ENCODE measurements at regions not wholly inside any gene's neighbourhood (a gene's known extent, or its start where the extent isn't known, plus 50 kb on each side); places are given as distances from the start of the nearest gene placed in this dataset.

GRCh38 chr5:135181653-135182052 lies 147.6 kb upstream of the PITX1 start:
- intact Hi-C loops (cut with DNase I): no loop called here

GRCh38 chr5:135179308-135179980 lies 145.4 kb upstream of the PITX1 start:
- no peaks in the 10 kb centered on the region for H3K27me3 ChIP-seq
- no peak overlapping the region for H3K4me3 ChIP-seq
- H3K36me3 ChIP-seq: no peaks in the 10 kb centered on the region
- no peaks in the 10 kb centered on the region for H3K9me3 ChIP-seq
- DNase-seq: no peak
- WGBS, 2 donors: 64 to 86% methylated on average over 4 to 6 of the region's 11 CpGs
- H3K27ac ChIP-seq: no peak overlapping the region
- peaks cover 0 to 21% (median 8%) of the 10 kb centered on the region in 3 donors for H3K4me1 ChIP-seq
- intact Hi-C loops (cut with DNase I): no loop called here
- TF ChIP-seq, protein P1, sequence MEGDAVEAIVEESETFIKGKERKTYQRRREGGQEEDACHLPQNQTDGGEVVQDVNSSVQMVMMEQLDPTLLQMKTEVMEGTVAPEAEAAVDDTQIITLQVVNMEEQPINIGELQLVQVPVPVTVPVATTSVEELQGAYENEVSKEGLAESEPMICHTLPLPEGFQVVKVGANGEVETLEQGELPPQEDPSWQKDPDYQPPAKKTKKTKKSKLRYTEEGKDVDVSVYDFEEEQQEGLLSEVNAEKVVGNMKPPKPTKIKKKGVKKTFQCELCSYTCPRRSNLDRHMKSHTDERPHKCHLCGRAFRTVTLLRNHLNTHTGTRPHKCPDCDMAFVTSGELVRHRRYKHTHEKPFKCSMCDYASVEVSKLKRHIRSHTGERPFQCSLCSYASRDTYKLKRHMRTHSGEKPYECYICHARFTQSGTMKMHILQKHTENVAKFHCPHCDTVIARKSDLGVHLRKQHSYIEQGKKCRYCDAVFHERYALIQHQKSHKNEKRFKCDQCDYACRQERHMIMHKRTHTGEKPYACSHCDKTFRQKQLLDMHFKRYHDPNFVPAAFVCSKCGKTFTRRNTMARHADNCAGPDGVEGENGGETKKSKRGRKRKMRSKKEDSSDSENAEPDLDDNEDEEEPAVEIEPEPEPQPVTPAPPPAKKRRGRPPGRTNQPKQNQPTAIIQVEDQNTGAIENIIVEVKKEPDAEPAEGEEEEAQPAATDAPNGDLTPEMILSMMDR (IDR thresholded peaks at IDR 0.05): no peak
- no peak for TF ChIP-seq POLR2A (IDR thresholded peaks at IDR 0.05)

More at GRCh38 chr5:135181653-135182052, 147.6 kb upstream of the PITX1 start:
- TF ChIP-seq, protein P1 (IDR thresholded peaks at IDR 0.05): peak in 1 of 6 experiments; percentile 22
- TF ChIP-seq POLR2A (IDR thresholded peaks at IDR 0.05): no peak
- Histone ChIP-seq H3K27me3 (no peaks in the 10 kb centered on the region), H3K27ac (no peak overlapping the region), H3K36me3 (no peaks in the 10 kb centered on the region), H3K4me3 (no peak overlapping the region), H3K9me3 (no peaks in the 10 kb centered on the region), H3K4me1 (peaks cover 4 to 37% (median 24%) of the 10 kb centered on the region in 3 donors)
- WGBS, 2 donors: 89 to 100% methylated on average over 2 of the region's 3 CpGs
- DNase-seq: no peak

DNA sequence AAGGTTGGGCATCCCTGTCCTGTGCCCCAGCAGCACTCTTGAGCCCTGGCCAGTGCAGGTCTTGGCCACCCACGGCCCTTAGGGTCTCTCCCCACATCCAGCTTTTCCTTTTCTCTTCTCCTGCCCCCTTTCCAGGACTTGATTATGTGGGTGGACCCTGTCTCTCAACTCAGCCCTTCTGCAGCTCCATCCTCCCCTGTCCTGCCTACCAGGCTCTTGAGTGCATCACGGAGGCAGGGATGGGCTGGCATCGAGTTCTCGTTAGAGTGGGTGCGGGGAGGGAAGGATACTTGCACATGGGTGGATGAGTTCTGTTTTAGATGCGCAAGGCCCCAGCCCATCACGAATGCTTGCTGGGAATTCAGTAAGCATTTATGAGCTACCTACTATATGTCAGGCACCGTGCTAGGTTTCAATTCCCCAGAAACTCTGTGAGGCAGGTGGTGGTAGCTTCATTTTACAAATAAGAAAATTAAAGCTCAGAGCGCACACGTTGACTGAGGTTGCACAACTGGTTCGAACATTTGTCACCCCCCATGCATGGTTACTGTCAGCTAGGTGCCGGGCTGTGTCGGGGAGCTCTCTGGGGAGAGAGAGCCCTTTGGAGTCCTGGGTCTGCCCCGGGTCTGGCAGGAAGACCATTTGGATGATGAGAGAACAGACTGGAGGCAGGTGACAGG lies 144.6 kb upstream of the PITX1 start:
- Histone ChIP-seq H3K27me3 (no peaks in the 10 kb centered on the region), H3K4me1 (peaks cover 0 to 21% (median 7%) of the 10 kb centered on the region in 3 donors), H3K27ac (no peak overlapping the region), H3K4me3 (no peak overlapping the region), H3K9me3 (no peaks in the 10 kb centered on the region), H3K36me3 (no peaks in the 10 kb centered on the region)
- 73 to 76% methylated on average over 10 to 14 of the region's 14 CpGs for WGBS, 2 donors
- intact Hi-C loops (cut with DNase I): no loop called here
- no peak for DNase-seq
- no peak for TF ChIP-seq POLR2A (IDR thresholded peaks at IDR 0.05)
- TF ChIP-seq, protein P1 (IDR thresholded peaks at IDR 0.05): no peak

DNA sequence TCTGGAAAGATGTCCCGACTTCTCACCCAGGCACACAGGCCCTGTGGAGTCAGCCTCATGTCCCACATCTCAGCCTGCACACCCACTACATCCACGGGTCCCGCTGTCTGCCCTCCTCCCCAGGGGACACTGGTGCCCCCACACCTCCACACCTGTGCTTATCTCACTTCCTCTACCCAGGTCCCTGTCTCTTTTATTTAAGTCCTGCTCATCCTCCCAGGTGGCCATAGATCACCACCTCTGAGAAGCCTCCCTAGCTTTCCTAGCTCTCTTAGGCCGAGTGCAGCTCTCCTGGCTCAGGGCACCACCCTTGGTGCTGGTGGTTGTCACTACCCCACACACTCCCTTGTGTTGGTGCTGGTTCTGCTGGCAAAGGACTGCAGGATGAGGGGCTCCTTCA lies 143.6 kb upstream of the PITX1 start:
- intact Hi-C loops (cut with DNase I): no loop called here
- Histone ChIP-seq H3K27ac (no peak overlapping the region), H3K4me3 (no peak overlapping the region), H3K9me3 (no peaks in the 10 kb centered on the region), H3K36me3 (no peaks in the 10 kb centered on the region), H3K4me1 (peaks cover 0 to 24% (median 16%) of the 10 kb centered on the region in 3 donors), H3K27me3 (no peaks in the 10 kb centered on the region)
- 79 to 91% methylated on average over 3 to 4 of the region's 4 CpGs for WGBS, 2 donors
- TF ChIP-seq, protein P1 (IDR thresholded peaks at IDR 0.05): no peak
- no peak for TF ChIP-seq POLR2A (IDR thresholded peaks at IDR 0.05)
- DNase-seq: no peak

GRCh38 chr5:135176991-135177390 lies 143.0 kb upstream of the PITX1 start:
- WGBS, 2 donors: 87 to 97% methylated on average over 6 to 7 of the region's 7 CpGs
- H3K9me3 ChIP-seq: no peaks in the 10 kb centered on the region
- TF ChIP-seq, protein P1 (IDR thresholded peaks at IDR 0.05): no peak
- no peak for TF ChIP-seq POLR2A (IDR thresholded peaks at IDR 0.05)
- H3K27me3 ChIP-seq: no peaks in the 10 kb centered on the region
- intact Hi-C loops (cut with DNase I): no loop called here
- no peaks in the 10 kb centered on the region for H3K36me3 ChIP-seq
- no peak overlapping the region for H3K27ac ChIP-seq
- DNase-seq: no peak
- peaks cover 0 to 29% (median 18%) of the 10 kb centered on the region in 3 donors for H3K4me1 ChIP-seq
- no peak overlapping the region for H3K4me3 ChIP-seq

All from esophagus squamous epithelium (tissue), 5 donors.